Amygdala (tissue), 56 donors: ENCODE measurements at regions not wholly inside any gene's neighbourhood (a gene's known extent, or its start where the extent isn't known, plus 50 kb on each side); places are given as distances from the start of the nearest gene placed in this dataset.

Experiments
- DNase-seq, 56 donors: peaks; one replicate each; lab custom pipeline; 2025; lab: John Stamatoyannopoulos, UW

GRCh38 chr5:15027764-15028163 lies 156.2 kb upstream of the ANKH start:
- no peak for DNase-seq

DNA sequence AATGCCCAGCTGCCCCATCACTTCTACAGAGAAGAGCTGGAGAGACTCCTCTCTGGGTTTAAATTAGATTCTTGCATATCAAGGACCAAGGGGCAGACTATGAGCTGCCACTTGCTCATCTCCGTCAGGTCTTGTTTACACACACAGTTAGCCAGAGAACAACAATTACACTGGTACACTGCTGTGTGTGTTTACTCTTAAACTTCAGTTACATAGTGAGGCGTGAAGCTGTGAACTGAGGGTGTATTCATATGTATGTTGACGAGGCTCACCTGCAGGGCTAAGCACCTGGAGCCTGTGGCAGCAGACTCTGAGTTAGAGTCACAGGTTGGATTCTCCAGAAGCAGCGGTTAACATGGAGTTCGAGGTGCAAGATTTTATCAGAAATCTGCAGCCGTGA lies 155.4 kb upstream of the ANKH start:
- DNase-seq: no peak

- no peak for DNase-seq
Observed at GRCh38 chr5:15026011-15026893, 154.7 kb upstream of the ANKH start.

DNA sequence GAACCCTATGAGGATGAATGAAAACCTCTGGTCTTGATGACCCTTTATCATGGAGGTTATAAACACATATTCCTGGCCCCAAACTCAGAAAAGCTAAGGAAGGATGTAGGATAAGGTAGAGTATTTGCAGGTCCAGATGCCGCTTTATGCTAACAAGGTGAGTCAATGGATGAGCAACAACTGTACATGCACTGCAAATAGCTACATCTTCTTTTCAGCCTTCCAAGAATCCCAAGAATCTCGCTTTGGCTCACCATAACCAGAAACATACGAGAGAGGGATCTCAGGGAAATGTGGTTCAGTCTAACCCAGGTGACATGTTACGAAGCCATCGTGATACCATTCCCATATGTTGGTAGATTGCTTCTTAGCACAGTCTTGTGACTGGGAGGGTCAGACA lies 152.3 kb upstream of the ANKH start:
- DNase-seq: no peak

DNA sequence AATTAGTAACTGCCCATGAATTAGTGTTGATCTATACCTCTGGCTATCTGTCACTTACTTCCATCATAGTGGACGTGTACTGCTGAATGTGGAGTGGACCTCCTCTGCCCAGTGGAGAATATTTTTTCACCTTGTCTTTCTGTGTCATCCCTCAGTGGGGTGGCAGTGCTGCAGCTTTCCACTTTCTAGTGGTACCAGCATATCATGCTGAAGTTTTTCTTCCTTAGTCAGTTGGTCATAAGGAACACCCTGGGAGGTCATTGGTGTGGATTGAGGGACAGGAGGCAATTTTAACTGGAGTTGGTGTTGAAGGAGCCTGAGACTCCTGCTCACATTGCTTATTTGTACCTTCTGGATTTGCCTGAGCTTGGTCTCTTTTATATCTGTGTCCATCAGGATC lies 151.7 kb upstream of the ANKH start:
- no peak for DNase-seq

DNA sequence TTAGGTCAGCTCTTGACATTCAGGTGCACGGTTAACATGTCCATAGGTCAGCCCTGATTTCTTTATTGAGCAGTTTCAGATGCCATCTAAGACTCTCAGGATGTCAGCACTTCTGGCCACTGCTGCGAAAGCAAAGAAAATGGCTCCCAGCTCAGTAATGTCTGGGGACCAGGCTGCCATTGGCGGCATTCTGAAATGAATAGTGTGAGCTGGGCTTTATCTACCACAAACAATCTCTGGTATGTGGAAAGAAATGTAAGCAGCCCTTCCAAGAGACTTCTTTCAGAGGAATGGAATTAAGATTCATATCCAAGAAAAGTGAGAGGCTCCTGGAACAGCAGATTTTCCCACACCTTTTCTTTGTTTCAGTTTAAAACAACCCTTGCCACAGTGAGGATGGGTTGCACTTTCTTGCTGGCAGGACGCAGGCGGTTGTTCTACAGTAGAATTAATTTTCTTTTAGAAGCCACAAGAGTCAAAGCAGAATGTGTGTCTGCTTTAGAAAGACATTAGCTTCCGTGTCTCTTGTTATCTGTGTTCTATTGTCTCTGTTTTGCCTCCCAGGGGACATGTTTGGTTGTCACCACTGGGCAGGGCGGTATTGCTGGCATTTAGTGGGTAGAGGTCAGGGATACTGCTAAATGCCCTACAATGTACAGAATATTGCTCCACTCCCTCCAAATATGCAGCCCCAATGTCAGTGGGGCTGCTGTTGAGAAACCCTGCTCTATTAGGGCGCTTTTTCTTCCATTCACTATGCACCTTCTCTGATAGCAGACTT lies 149.9 kb upstream of the ANKH start:
- no peak for DNase-seq

DNA sequence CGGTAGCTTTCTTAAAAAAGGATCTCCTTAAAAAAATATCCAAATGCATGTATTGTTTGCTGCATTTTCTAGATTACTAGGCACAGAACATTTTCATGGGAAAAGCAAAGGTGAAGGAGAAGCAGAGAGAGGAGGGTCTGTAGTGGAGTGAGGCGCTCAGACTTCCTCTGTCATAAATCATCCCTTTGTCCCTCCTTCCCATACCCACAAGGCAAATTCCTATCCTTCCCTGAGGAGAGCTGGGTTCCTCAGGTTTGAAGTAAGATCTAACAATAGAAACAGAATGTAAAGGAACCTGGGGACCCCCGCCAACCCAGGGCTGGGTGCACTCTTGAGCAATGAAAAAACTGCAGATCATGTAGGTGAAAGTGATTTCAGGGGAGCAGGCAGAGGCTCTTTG lies 149.2 kb upstream of the ANKH start:
- DNase-seq: no peak

GRCh38 chr5:15014809-15015208 lies 143.2 kb upstream of the ANKH start:
- no peak for DNase-seq

DNA sequence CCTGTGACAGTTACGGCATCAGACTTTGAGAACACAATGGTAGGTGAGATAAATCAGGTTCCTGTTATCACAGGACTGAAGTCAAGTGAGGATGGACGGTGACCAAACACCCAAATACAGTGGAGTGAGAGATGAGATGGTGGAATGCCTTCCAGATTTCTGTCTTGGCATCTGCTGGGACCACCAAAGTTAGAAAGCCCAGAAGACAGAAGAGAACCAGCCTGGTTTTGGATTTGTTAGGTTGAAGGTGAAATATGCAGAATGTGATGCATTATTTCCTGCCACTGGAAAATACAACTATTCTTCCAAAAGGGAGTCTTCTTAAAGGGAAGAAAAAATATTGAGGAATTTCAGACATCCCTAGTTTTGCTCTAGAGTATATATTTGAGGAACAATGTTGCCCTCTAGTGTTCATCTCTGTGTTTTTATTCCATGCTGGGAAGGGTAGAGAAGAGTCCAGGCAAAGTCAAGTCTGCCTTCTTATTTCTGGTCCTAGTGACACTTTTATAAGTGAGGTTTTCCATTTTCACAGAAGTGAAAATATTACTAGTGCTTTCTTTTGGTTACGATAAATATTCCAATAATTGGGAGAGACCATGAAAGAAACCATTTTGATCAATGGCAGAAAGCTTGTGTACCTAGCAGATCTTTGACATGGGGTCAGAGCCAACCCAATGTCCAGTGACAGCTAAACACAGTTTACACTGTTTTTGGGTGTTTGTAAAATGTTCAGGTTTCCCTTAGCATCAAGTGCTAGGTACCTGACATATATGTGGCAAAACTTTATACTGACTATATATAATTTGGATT lies 142.3 kb upstream of the ANKH start:
- peak in 1 of 56 donors; percentile 51 for DNase-seq

- no peak for DNase-seq
Observed at GRCh38 chr5:15012061-15012460, 140.5 kb upstream of the ANKH start.

- DNase-seq: no peak
Observed at GRCh38 chr5:15010936-15011335, 139.4 kb upstream of the ANKH start.

- DNase-seq: no peak
Observed at GRCh38 chr5:15009420-15009819, 137.8 kb upstream of the ANKH start.

DNA sequence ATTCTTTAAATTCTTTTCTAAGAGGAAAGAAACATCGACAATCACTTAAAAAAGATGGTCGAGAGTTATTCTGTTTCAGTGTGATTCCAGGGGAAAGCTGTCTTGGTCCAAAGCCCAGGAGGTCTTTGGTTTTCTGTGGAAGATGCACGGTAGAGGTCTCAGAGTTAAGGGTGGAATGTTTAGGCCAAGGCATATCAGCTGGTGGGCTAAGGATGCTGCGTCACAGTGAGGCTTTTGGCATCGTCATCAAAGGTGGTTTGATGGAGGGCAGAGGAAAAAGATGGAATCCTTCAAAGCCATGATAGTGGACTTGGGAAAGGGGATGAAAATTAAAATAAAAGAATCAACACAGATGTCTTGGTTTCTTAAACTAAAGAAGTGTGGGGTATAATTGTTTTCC lies 137.3 kb upstream of the ANKH start:
- DNase-seq: no peak

DNA sequence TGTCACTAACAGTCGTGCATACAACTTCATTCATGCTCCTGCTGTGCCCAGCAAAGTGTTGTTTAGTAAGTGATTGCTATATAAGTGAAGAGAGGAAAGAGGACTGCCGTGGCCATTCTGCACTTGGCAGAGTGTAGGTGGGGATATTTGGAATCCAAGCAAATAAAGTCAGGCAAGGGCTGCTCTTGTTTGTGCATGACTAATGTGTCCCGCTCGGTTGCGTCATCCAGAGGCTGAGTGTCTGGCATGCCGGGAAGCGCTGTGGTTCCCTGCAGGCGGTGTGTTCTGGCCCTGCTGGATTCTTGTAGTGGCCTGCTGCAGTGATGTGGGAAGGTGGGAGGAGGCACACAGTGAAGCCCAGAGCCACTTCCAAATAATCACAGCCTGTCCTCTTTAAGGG lies 136.9 kb upstream of the ANKH start:
- peak in 4 of 56 donors; percentile 2 to 6 (median 2) for DNase-seq

- no peak for DNase-seq
Observed at GRCh38 chr5:15007646-15008045, 136.1 kb upstream of the ANKH start.

GRCh38 chr5:15004506-15004905 lies 132.9 kb upstream of the ANKH start:
- no peak for DNase-seq

- peak in 49 of 56 donors; percentile 3 to 87 (median 35) for DNase-seq
Observed at GRCh38 chr5:15003511-15003920, 131.9 kb upstream of the ANKH start.

DNA sequence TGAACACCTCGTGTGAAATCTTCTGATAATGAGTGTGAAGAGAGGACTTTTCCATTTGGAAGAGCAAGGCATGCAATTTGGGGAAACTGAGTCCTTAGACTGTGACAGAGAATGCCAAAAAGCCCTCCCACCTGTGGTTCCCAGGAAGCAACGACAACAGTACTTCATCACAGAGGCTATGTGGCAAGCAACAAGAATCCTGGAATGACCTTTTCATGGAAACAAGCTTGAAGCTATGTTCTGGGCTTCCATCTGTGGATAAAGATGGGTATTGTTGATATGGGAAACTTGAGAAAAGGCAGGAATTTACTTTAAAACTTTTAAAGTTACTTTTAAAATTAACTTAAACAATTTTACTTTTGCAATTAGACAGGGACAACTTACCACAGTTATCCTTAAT lies 131.2 kb upstream of the ANKH start:
- no peak for DNase-seq

DNA sequence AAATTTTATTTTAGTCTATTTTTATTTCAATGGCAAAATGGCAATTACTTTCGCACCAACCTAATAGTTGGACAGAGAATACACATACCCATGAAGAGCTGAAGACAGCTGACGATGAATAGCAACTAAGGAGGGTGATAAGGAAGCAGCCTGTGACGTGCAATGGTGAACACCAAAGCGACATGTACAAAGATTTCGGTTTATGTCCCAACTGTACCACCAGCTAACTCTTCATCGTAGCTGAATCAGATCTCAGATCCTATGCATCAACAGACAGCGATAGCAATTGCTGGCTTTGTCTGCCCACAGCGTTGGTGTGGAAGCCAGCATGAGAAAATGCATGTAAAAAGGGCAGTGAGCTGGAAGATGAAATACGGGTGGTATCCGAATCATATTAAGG lies 130.6 kb upstream of the ANKH start:
- no peak for DNase-seq

DNA sequence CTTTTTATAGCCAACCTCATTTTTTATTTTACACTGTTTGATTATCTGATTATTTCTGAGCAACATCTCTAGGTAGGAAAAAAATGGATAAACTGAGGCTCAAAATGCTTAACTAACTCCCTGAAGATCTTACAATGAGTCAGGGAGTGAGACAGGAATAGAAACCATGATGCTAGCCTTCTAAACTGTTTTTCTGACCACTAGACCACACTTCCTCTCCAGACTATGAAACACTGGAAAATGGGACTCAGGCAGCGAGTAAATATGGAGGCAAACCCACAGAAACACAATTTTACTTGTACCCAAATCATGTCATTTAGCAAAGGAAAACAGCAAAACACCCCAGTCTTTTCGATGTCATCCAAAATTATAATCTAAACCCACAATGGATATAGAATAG lies 129.9 kb upstream of the ANKH start:
- no peak for DNase-seq

DNA sequence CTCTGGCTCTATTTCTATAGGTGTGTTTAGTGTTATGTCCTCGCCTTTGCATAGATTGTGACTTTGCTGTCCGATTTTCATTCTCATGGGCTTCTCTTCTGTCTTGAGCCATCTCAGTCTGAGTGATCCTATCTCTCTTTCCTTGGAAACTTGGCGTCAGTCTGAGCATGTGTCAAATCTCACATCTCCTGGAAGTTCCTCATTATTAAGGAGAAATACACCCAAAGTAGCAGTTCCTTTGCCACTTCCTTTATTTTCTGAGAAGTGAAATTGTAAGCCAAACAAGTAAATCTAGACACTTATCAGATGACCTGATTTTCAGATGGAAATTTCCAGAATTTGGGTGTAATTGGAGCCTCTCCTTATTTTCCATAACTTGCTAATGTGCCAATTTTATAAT lies 126.9 kb upstream of the ANKH start:
- DNase-seq: peak in 3 of 56 donors; percentile 3 to 10 (median 10)
